Activated T-cell treated with anti-CD3 and anti-CD28 coated beads, Interleukin-2, amount 50 U/mL, for 72 hours (primary cell): ENCODE measurements at regions not wholly inside any gene's neighbourhood (a gene's known extent, or its start where the extent isn't known, plus 50 kb on each side); places are given as distances from the start of the nearest gene placed in this dataset.

Experiments
- ATAC-seq, 2 donors: fragments of 150-1000 bp; cut with Tn5 transposase; replicated peaks in 1 of 2; 2 replicates each; pipeline ENCODE4 v1.10.0; 2021; ENCODE audit warnings: moderate library complexity in 2 of 2, mild to moderate bottlenecking in 1 of 2
- DNase-seq, 2 donors: peaks; one replicate each; pipeline ENCODE4 v3.0.0; 2021 to 2022; ENCODE audit warnings: mixed read lengths in 1 of 2
- H3K27ac Mint-ChIP-seq: one replicate; pipeline ENCODE4 v1.8.0; 2022; ENCODE audit warnings: mild to moderate bottlenecking, moderate library complexity, mixed read lengths
- H3K27me3 Mint-ChIP-seq: one replicate; pipeline ENCODE4 v1.8.0; 2022; ENCODE audit warnings: low read depth, mixed read lengths
- H3K36me3 Mint-ChIP-seq, 2 donors: one replicate each; pipeline ENCODE4 v1.8.0; 2022; ENCODE audit warnings: mixed read lengths in 2 of 2, mild to moderate bottlenecking in 1 of 2; ENCODE audit not compliant: insufficient read depth in 2 of 2
- H3K4me1 Mint-ChIP-seq: one replicate; pipeline ENCODE4 v1.8.0; 2022; ENCODE audit warnings: low read depth, mixed read lengths
- H3K4me3 Mint-ChIP-seq, 2 donors: one replicate each; pipeline ENCODE4 v1.8.0; 2022; ENCODE audit warnings: mild to moderate bottlenecking in 2 of 2, mixed read lengths in 2 of 2, moderate library complexity in 2 of 2
- H3K9me3 Mint-ChIP-seq, 2 donors: one replicate each; pipeline ENCODE4 v1.8.0; 2022; ENCODE audit warnings: mixed read lengths in 2 of 2

GRCh38 chr7:27299861-27300260 is 57.3 kb downstream of the EVX1 start:
- H3K9me3 Mint-ChIP-seq, result no peaks in the 10 kb centered on the region
- H3K4me3 Mint-ChIP-seq, result no peak overlapping the region
- no peaks in the 10 kb centered on the region for H3K36me3 Mint-ChIP-seq
- H3K27me3 Mint-ChIP-seq, result peaks cover 42% of the 10 kb centered on the region
- no peaks in the 10 kb centered on the region for H3K4me1 Mint-ChIP-seq
- DNase-seq (no peak), ATAC-seq (no peak)
- no peak overlapping the region for H3K27ac Mint-ChIP-seq

GRCh38 chr7:27300421-27300820 is 57.8 kb downstream of the EVX1 start:
- Mint-ChIP-seq H3K27ac (no peak overlapping the region), H3K4me3 (no peak overlapping the region), H3K27me3 (peaks cover 43% of the 10 kb centered on the region), H3K4me1 (no peaks in the 10 kb centered on the region), H3K36me3 (no peaks in the 10 kb centered on the region), H3K9me3 (no peaks in the 10 kb centered on the region)
- ATAC-seq (no peak), DNase-seq (no peak)

GRCh38 chr7:27302590-27302989 is 60.0 kb downstream of the EVX1 start:
- H3K4me1 Mint-ChIP-seq, result no peaks in the 10 kb centered on the region
- DNase-seq (no peak), ATAC-seq (no peak)
- H3K4me3 Mint-ChIP-seq, result no peak overlapping the region
- H3K36me3 Mint-ChIP-seq, result no peaks in the 10 kb centered on the region
- H3K27me3 Mint-ChIP-seq, result peaks cover 26% of the 10 kb centered on the region
- H3K27ac Mint-ChIP-seq, result no peak overlapping the region
- no peaks in the 10 kb centered on the region for H3K9me3 Mint-ChIP-seq

GRCh38 chr7:27303026-27303425 is 60.4 kb downstream of the EVX1 start:
- no peak overlapping the region for H3K27ac Mint-ChIP-seq
- H3K27me3 Mint-ChIP-seq, result peaks cover 24% of the 10 kb centered on the region
- no peaks in the 10 kb centered on the region for H3K9me3 Mint-ChIP-seq
- no peaks in the 10 kb centered on the region for H3K36me3 Mint-ChIP-seq
- no peak for DNase-seq
- ATAC-seq, result no peak
- H3K4me1 Mint-ChIP-seq, result no peaks in the 10 kb centered on the region
- H3K4me3 Mint-ChIP-seq, result no peak overlapping the region

DNA sequence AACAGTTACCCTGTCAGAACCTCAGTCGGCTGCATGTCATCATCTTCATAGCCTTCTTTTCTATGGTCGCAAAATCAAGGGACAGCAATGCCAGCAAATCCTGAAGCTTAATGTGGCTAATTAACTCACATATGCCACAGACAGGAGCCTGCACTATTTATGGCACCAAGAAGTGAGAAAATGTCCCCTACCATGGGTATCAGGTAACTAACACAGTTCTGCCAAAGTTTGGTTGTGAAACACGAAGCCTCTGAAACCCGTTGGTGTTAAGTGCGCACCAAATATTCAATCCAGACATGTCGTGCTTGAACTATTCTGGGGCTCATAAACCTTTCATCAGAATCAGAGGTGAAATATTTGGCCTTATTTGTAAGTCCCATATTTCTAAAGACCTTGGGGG is 63.3 kb downstream of the EVX1 start:
- H3K27me3 Mint-ChIP-seq, result peaks cover 8% of the 10 kb centered on the region
- DNase-seq (no peak), ATAC-seq (no peak)
- H3K4me3 Mint-ChIP-seq, result no peak overlapping the region
- no peaks in the 10 kb centered on the region for H3K36me3 Mint-ChIP-seq
- H3K27ac Mint-ChIP-seq, result no peak overlapping the region
- no peaks in the 10 kb centered on the region for H3K4me1 Mint-ChIP-seq
- H3K9me3 Mint-ChIP-seq, result no peaks in the 10 kb centered on the region

GRCh38 chr7:27312820-27313219 is 70.2 kb downstream of the EVX1 start:
- H3K27ac Mint-ChIP-seq, result no peak overlapping the region
- no peaks in the 10 kb centered on the region for H3K9me3 Mint-ChIP-seq
- DNase-seq (no peak), ATAC-seq (no peak)
- peaks cover 30% of the 10 kb centered on the region for H3K27me3 Mint-ChIP-seq
- H3K36me3 Mint-ChIP-seq, result no peaks in the 10 kb centered on the region
- no peaks in the 10 kb centered on the region for H3K4me1 Mint-ChIP-seq
- no peak overlapping the region for H3K4me3 Mint-ChIP-seq

DNA sequence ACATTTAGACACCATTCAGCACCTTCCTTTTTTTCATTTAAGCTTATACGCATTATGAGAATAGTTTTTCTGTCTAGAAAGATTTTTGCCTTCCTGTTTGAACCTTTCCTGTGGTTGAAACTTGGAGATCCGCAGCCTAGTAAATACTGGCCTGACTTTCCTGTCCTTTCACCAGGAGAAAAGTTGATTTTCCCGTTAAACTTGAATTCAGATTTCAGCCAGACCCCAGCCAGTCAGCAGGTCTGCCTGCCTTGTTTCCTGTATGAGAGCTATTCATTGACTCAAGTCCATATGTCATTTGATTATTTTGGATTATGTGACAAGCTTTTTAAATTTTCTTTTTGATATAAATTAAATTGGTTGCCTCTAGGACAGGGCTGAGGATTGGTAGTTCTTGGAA is 71.5 kb downstream of the EVX1 start:
- H3K9me3 Mint-ChIP-seq, result peaks cover 0 to 2% of the 10 kb centered on the region in 2 donors
- no peak overlapping the region for H3K27ac Mint-ChIP-seq
- no peak overlapping the region for H3K4me3 Mint-ChIP-seq
- no peak for DNase-seq
- H3K4me1 Mint-ChIP-seq, result no peaks in the 10 kb centered on the region
- no peak for ATAC-seq
- peaks cover 30% of the 10 kb centered on the region for H3K27me3 Mint-ChIP-seq
- H3K36me3 Mint-ChIP-seq, result no peaks in the 10 kb centered on the region

DNA sequence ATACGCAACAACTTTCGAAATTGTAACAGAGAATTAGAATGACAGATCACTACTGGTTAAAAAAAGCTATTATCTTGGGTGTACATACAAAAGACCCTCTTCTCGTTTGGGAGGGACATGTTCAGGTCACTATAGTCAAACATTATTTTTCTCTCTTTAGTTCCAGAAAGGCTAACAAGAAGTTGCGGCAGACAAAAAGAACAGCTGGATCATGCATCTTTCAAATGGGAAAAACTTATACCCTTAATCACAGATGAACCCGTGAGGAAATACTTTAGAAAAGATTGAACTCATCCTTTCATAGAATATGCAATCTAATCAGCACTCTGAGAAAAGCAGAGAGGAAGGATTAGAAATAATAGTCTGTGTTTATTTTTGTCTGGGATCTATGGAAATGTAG is 72.5 kb downstream of the EVX1 start:
- no peaks in the 10 kb centered on the region for H3K36me3 Mint-ChIP-seq
- H3K27ac Mint-ChIP-seq, result no peak overlapping the region
- DNase-seq (no peak), ATAC-seq (no peak)
- peaks cover 39% of the 10 kb centered on the region for H3K27me3 Mint-ChIP-seq
- H3K9me3 Mint-ChIP-seq, result peaks cover 2% of the 10 kb centered on the region in 2 donors
- no peaks in the 10 kb centered on the region for H3K4me1 Mint-ChIP-seq
- H3K4me3 Mint-ChIP-seq, result no peak overlapping the region

GRCh38 chr7:27316311-27316710 is 73.7 kb downstream of the EVX1 start:
- Mint-ChIP-seq H3K4me1 (no peaks in the 10 kb centered on the region), H3K9me3 (peaks cover 2% of the 10 kb centered on the region in 2 donors), H3K27me3 (peaks cover 40% of the 10 kb centered on the region), H3K27ac (no peak overlapping the region), H3K36me3 (no peaks in the 10 kb centered on the region), H3K4me3 (no peak overlapping the region)
- DNase-seq, result no peak
- no peak for ATAC-seq

DNA sequence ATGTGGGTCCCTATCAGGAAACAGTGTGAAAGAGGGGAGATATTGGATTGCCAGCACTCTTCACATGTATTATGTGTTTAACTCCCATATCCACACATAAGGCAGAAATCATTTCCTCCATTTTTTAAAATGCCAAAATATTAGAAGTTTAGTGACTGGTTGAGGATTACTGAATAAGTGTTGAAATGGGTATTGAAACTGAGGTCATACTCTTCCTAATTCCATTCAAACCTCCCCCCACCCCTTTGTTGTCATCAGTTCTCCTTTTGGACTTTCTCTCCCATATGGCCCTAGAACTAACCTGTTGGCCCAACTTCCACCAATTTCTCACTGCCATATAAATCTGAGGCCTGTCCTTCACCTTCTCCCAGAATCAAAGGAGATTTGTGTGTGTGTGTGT is 81.6 kb downstream of the EVX1 start:
- no peak for ATAC-seq
- no peak for DNase-seq
- Mint-ChIP-seq H3K27ac (no peak overlapping the region), H3K36me3 (no peaks in the 10 kb centered on the region), H3K4me3 (no peak overlapping the region), H3K4me1 (no peaks in the 10 kb centered on the region), H3K27me3 (peaks cover 23% of the 10 kb centered on the region), H3K9me3 (peaks cover 0 to 2% of the 10 kb centered on the region in 2 donors)

DNA sequence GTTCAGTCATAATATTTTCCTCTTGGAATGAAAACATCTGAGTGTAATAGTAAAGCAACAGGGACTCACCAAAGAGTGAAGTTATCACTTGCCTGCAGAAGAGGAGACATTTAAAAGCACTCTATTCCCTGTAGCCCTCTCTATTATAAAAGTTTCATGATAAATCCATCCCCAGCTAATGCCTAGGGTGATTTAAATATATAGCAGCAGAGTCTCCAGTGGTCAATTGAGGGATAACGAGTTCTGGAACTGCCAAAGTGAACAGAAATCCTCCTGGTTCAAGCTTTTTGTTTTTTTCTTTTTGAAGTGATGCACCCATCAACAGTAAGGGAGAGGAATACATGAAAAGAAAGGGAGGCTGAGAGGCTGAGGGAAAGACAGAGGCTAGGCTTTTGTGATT is 87.3 kb downstream of the EVX1 start:
- Mint-ChIP-seq H3K27me3 (peaks cover 12% of the 10 kb centered on the region), H3K9me3 (no peaks in the 10 kb centered on the region), H3K36me3 (no peaks in the 10 kb centered on the region), H3K4me3 (no peak overlapping the region), H3K4me1 (no peaks in the 10 kb centered on the region), H3K27ac (no peak overlapping the region)
- ATAC-seq, result no peak
- no peak for DNase-seq

GRCh38 chr7:27339478-27339877 is 96.9 kb downstream of the EVX1 start:
- H3K4me3 Mint-ChIP-seq, result no peak overlapping the region
- no peak overlapping the region for H3K27ac Mint-ChIP-seq
- ATAC-seq (no peak), DNase-seq (no peak)
- H3K4me1 Mint-ChIP-seq, result peaks cover 5% of the 10 kb centered on the region
- H3K9me3 Mint-ChIP-seq, result no peaks in the 10 kb centered on the region
- H3K36me3 Mint-ChIP-seq, result no peaks in the 10 kb centered on the region
- H3K27me3 Mint-ChIP-seq, result peaks cover 19% of the 10 kb centered on the region

GRCh38 chr7:27344471-27344870 is 101.9 kb downstream of the EVX1 start:
- ATAC-seq, result no peak
- Mint-ChIP-seq H3K4me1 (peaks cover 5% of the 10 kb centered on the region), H3K27me3 (peaks cover 24% of the 10 kb centered on the region), H3K36me3 (no peaks in the 10 kb centered on the region), H3K4me3 (no peak overlapping the region), H3K9me3 (no peaks in the 10 kb centered on the region), H3K27ac (no peak overlapping the region)
- no peak for DNase-seq

GRCh38 chr7:27345164-27345887 is 102.7 kb downstream of the EVX1 start:
- Mint-ChIP-seq H3K27ac (no peak overlapping the region), H3K4me3 (no peak overlapping the region), H3K9me3 (no peaks in the 10 kb centered on the region), H3K36me3 (no peaks in the 10 kb centered on the region), H3K4me1 (no peaks in the 10 kb centered on the region), H3K27me3 (peaks cover 19% of the 10 kb centered on the region)
- DNase-seq, result no peak
- no peak for ATAC-seq
